Lung (tissue), 11 donors: ENCODE measurements at regions not wholly inside any gene's neighbourhood (a gene's known extent, or its start where the extent isn't known, plus 50 kb on each side); places are given as distances from the start of the nearest gene placed in this dataset.

ENCODE experiments used
- ATAC-seq: fragments of 200-7000 bp; cut with Tn5 transposase; one replicate; pipeline ENCODE4 v1.9.1; 2020; ENCODE audit warnings: moderate number of reproducible peaks; ENCODE audit not compliant: insufficient read depth, low FRiP score
- DNase-seq, 3 donors: peaks; one replicate each; pipeline ENCODE4 v3.0.0-alpha.2; 2013 to 2017
- H3K27ac ChIP-seq, 2 donors: one replicate each; pipeline ENCODE4 v1.5.1; 2013; ENCODE audit warnings: mild to moderate bottlenecking in 2 of 2, moderate library complexity in 2 of 2, control low read depth in 1 of 2, inconsistent platforms in 1 of 2, low read depth in 1 of 2, low read length in 1 of 2
- H3K27me3 ChIP-seq, 3 donors: one replicate each; pipeline ENCODE4 v1.5.1; 2013; ENCODE audit warnings: low read length in 2 of 3; ENCODE audit not compliant: control insufficient read depth in 3 of 3, insufficient read depth in 3 of 3
- H3K36me3 ChIP-seq, 4 donors: one replicate each; pipeline ENCODE4 v1.5.1; 2013; ENCODE audit warnings: low read length in 4 of 4, mild to moderate bottlenecking in 1 of 4, moderate library complexity in 1 of 4; ENCODE audit not compliant: control insufficient read depth in 4 of 4, insufficient read depth in 4 of 4
- H3K4me1 ChIP-seq, 5 donors: one replicate each; pipeline ENCODE4 v1.5.1; 2013; ENCODE audit warnings: low read length in 5 of 5, mild to moderate bottlenecking in 2 of 5, moderate library complexity in 1 of 5; ENCODE audit not compliant: control insufficient read depth in 5 of 5, insufficient read depth in 5 of 5
- H3K4me3 ChIP-seq: one replicate; pipeline ENCODE4 v1.5.1; 2013; ENCODE audit warnings: mild to moderate bottlenecking, control low read depth, moderate library complexity
- H3K9ac ChIP-seq, 2 donors: one replicate each; pipeline ENCODE4 v1.5.1; 2013; ENCODE audit warnings: low read length in 2 of 2, control low read depth in 1 of 2; ENCODE audit not compliant: insufficient read depth in 1 of 2
- H3K9me3 ChIP-seq, 4 donors: one replicate each; pipeline ENCODE4 v1.5.1; 2013; ENCODE audit warnings: low read length in 3 of 4, mild to moderate bottlenecking in 1 of 4, moderate library complexity in 1 of 4; ENCODE audit not compliant: control insufficient read depth in 4 of 4, insufficient read depth in 3 of 4
- WGBS, 2 donors: extraction: QIAGEN DNeasy Blood & Tissue Kit; methylation state at CpG; one replicate each; pipeline ENCODE4 v1.1.7; 2013; 5-methylcytosine and 5-hydroxymethylcytosine counted together
- TF ChIP-seq, protein P1 (sequence below): IDR thresholded peaks from 2 replicates; pipeline ENCODE4 v1.5.1; 2012; ENCODE audit warnings: mild to moderate bottlenecking; ENCODE audit errors: control extremely low read depth, extremely low read depth
- donor health status: control.
- donor health status: control.
- donor health status: Bipolar disorder and iron deficiency.
- donor health status: healthy.
- donor health status: DM: yes; HTN: yes; CAD: no.

DNA sequence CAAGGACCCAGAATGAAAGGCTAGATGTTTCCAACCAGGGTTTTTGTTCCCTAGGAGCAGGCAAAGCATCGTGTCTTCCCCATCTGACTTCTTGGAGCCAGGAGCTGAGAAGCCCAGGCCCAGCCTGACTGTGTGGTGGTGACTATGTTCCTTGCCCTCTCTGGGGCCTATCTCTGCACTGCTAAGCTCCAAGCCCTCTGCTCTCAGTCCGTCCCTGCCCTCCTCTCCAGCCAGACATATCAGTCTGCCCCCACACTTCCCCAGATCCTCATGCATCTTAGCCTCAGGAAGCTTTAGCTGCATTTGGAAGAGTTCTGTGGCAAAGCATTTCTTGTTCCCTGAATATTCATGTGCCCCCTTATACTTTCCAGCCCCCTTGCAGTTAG lies 196.6 kb downstream of the CYP26B1 start:
- Histone ChIP-seq H3K4me3 (no peak overlapping the region), H3K4me1 (peaks cover 0 to 3% (median 0%) of the 10 kb centered on the region in 5 donors), H3K27me3 (no peaks in the 10 kb centered on the region), H3K36me3 (no peaks in the 10 kb centered on the region), H3K9me3 (peaks cover 0 to 2% (median 0%) of the 10 kb centered on the region in 4 donors), H3K9ac (no peak overlapping the region), H3K27ac (no peak overlapping the region)
- ATAC-seq = no peak
- 79 to 87% methylated on average over 2 of the region's 2 CpGs for WGBS, 2 donors
- TF ChIP-seq, protein P1, sequence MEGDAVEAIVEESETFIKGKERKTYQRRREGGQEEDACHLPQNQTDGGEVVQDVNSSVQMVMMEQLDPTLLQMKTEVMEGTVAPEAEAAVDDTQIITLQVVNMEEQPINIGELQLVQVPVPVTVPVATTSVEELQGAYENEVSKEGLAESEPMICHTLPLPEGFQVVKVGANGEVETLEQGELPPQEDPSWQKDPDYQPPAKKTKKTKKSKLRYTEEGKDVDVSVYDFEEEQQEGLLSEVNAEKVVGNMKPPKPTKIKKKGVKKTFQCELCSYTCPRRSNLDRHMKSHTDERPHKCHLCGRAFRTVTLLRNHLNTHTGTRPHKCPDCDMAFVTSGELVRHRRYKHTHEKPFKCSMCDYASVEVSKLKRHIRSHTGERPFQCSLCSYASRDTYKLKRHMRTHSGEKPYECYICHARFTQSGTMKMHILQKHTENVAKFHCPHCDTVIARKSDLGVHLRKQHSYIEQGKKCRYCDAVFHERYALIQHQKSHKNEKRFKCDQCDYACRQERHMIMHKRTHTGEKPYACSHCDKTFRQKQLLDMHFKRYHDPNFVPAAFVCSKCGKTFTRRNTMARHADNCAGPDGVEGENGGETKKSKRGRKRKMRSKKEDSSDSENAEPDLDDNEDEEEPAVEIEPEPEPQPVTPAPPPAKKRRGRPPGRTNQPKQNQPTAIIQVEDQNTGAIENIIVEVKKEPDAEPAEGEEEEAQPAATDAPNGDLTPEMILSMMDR = no peak
- DNase-seq = no peak

DNA sequence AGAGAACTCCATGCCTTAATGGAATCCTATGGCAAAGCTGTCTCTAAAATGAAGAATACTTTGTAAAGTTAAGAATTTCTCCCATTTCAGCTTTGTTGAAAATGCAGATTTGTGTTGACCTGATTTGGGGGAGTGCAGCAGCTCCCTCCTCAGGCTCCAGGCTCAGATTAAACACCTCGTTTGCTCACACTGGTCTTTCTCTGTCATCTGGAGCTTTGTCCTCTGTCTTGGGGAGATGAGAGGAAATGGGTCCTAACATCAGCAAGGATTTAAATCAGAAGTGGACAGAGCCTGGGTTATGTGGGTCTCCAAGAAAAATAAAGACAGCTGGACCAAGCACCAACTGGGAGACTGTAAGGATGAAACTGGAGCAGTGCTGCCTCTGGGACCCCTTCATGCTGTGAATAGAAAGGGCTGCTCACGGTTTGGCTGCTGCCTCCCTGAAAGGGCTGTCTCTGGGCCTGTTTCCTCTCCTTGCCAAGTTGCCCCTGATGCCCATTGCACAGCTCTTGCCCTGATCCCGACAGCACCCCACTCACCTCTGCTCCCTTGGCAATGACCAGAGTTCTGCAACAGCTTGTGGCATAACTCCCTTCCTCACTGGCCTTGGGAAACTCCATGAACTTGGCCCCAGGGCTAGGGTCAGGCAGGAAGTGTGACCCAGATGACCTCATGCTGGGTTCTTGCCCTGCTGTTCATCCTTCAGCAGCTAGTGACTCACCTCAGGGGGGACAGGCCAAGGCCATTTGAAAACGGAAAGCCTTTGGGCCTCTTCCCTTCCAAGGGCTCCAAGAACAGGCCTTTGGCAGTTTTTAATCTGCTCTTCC lies 197.2 kb downstream of the CYP26B1 start:
- peaks cover 0 to 2% (median 0%) of the 10 kb centered on the region in 4 donors for H3K9me3 ChIP-seq
- 66 to 69% methylated on average over 4 of the region's 4 CpGs for WGBS, 2 donors
- H3K36me3 ChIP-seq = no peaks in the 10 kb centered on the region
- H3K27ac ChIP-seq = peak overlapping the region in 1 of 2 donors; percentile 46
- H3K4me1 ChIP-seq = peaks cover 0 to 3% (median 0%) of the 10 kb centered on the region in 5 donors
- TF ChIP-seq, protein P1 = no peak
- DNase-seq (no peak), ATAC-seq (no peak)
- H3K27me3 ChIP-seq = no peaks in the 10 kb centered on the region
- H3K9ac ChIP-seq = no peak overlapping the region
- H3K4me3 ChIP-seq = no peak overlapping the region

DNA sequence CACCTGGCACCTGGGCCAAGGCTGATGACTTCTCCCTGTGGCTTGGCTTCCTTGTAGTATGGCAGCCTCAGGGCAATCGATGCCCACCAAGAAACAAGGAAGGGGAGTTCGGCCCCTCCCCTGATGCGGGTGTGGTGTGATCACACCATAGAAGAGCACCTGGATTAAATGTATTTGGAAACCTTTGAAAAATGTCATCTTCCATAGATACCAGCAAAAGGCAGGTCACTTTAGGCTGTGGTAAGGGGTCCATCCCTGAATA lies 198.2 kb downstream of the CYP26B1 start:
- no peaks in the 10 kb centered on the region for H3K36me3 ChIP-seq
- H3K27me3 ChIP-seq = no peaks in the 10 kb centered on the region
- TF ChIP-seq, protein P1 = no peak
- peaks cover 0 to 3% (median 0%) of the 10 kb centered on the region in 5 donors for H3K4me1 ChIP-seq
- ATAC-seq (no peak), DNase-seq (no peak)
- no peak overlapping the region for H3K4me3 ChIP-seq
- H3K27ac ChIP-seq = no peak overlapping the region
- H3K9ac ChIP-seq = no peak overlapping the region
- H3K9me3 ChIP-seq = peaks cover 0 to 2% (median 0%) of the 10 kb centered on the region in 4 donors
- WGBS, 2 donors = 91 to 98% methylated on average over 3 of the region's 3 CpGs
